Bronchial epithelial cell (primary cell): ENCODE measurements at regions not wholly inside any gene's neighbourhood (a gene's known extent, or its start where the extent isn't known, plus 50 kb on each side); places are given as distances from the start of the nearest gene placed in this dataset.
A peak's percentile ranks its signal among the peaks of the same experiment; 100 is the strongest.

ENCODE experiments used
- DNase-seq: peaks from one replicate; pipeline ENCODE4 v3.0.0-alpha.2; 2010; ENCODE audit warnings: low read depth
- FAIRE-seq: peaks from 2 replicates; lab custom pipeline; 2011; peaks lifted over from hg19 to GRCh38; lab: Jason Lieb, UNC
- H3K27me3 ChIP-seq: 2 replicates; pipeline ENCODE4 v1.5.1; 2011; ENCODE audit warnings: low read length; ENCODE audit not compliant: control insufficient read depth, insufficient read depth
- H3K36me3 ChIP-seq: 2 replicates; pipeline ENCODE4 v1.5.1; 2011; ENCODE audit warnings: low read length; ENCODE audit not compliant: control insufficient read depth, insufficient read depth
- H3K4me3 ChIP-seq: 2 replicates; pipeline ENCODE4 v1.5.1; 2011; ENCODE audit warnings: mild to moderate bottlenecking, low read depth, low read length, control low read depth
- CTCF ChIP-seq: IDR thresholded peaks from 2 replicates; pipeline ENCODE4 v1.5.1; 2011; ENCODE audit warnings: mild to moderate bottlenecking, moderate library complexity, low read length, control low read depth, inconsistent platforms; ENCODE audit not compliant: insufficient read depth, severe bottlenecking

GRCh38 chr1:115577513-115577912 lies 64.3 kb upstream of the VANGL1 start:
- DNase-seq (no peak), FAIRE-seq (no peak)
- Histone ChIP-seq H3K27me3 (no peaks in the 10 kb centered on the region), H3K36me3 (no peaks in the 10 kb centered on the region), H3K4me3 (no peak overlapping the region)
- TF ChIP-seq CTCF: no peak

GRCh38 chr1:115575661-115576060 lies 66.1 kb upstream of the VANGL1 start:
- no peak for TF ChIP-seq CTCF
- H3K36me3 ChIP-seq: no peaks in the 10 kb centered on the region
- DNase-seq (no peak), FAIRE-seq (no peak)
- no peak overlapping the region for H3K4me3 ChIP-seq
- H3K27me3 ChIP-seq: no peaks in the 10 kb centered on the region

- Histone ChIP-seq H3K27me3 (no peaks in the 10 kb centered on the region), H3K4me3 (no peak overlapping the region), H3K36me3 (no peaks in the 10 kb centered on the region)
- DNase-seq (no peak), FAIRE-seq (no peak)
- TF ChIP-seq CTCF: no peak
These were observed 69.1 kb upstream of the VANGL1 start for GRCh38 chr1:115572710-115573109.

- TF ChIP-seq CTCF: no peak
- FAIRE-seq (peak; percentile 77), DNase-seq (no peak)
- Histone ChIP-seq H3K27me3 (no peaks in the 10 kb centered on the region), H3K4me3 (no peak overlapping the region), H3K36me3 (no peaks in the 10 kb centered on the region)
These were observed 74.3 kb upstream of the VANGL1 start for GRCh38 chr1:115567431-115567830.

GRCh38 chr1:115565791-115566190 lies 76.0 kb upstream of the VANGL1 start:
- TF ChIP-seq CTCF: no peak
- FAIRE-seq (no peak), DNase-seq (no peak)
- Histone ChIP-seq H3K36me3 (no peaks in the 10 kb centered on the region), H3K27me3 (no peaks in the 10 kb centered on the region), H3K4me3 (no peak overlapping the region)

GRCh38 chr1:115565353-115565752 lies 76.4 kb upstream of the VANGL1 start:
- no peak for FAIRE-seq
- no peak for TF ChIP-seq CTCF
- H3K36me3 ChIP-seq: no peaks in the 10 kb centered on the region
- no peak for DNase-seq
- no peak overlapping the region for H3K4me3 ChIP-seq
- H3K27me3 ChIP-seq: no peaks in the 10 kb centered on the region
